ENCODE measurements at regions not wholly inside any gene's neighbourhood (a gene's known extent, or its start where the extent isn't known, plus 50 kb on each side); places are given as distances from the start of the nearest gene placed in this dataset.

- no peak overlapping the region for H3K4me3 ChIP-seq (ENCODE audit: low read depth, low read length)
- DNase-seq (ENCODE audit: low read depth) = no peak
- TF ChIP-seq, protein P1, sequence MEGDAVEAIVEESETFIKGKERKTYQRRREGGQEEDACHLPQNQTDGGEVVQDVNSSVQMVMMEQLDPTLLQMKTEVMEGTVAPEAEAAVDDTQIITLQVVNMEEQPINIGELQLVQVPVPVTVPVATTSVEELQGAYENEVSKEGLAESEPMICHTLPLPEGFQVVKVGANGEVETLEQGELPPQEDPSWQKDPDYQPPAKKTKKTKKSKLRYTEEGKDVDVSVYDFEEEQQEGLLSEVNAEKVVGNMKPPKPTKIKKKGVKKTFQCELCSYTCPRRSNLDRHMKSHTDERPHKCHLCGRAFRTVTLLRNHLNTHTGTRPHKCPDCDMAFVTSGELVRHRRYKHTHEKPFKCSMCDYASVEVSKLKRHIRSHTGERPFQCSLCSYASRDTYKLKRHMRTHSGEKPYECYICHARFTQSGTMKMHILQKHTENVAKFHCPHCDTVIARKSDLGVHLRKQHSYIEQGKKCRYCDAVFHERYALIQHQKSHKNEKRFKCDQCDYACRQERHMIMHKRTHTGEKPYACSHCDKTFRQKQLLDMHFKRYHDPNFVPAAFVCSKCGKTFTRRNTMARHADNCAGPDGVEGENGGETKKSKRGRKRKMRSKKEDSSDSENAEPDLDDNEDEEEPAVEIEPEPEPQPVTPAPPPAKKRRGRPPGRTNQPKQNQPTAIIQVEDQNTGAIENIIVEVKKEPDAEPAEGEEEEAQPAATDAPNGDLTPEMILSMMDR (conservative IDR thresholded peaks at IDR 0.05; ENCODE audit: low read depth, low read length) = no peak
Observed at GRCh38 chr4:124785645-124786044, 73.1 kb upstream of the ANKRD50 start.

- TF ChIP-seq, protein P1 (conservative IDR thresholded peaks at IDR 0.05; ENCODE audit: low read depth, low read length) = no peak
- DNase-seq (ENCODE audit: low read depth) = no peak
Observed at GRCh38 chr4:124783847-124784246, 71.3 kb upstream of the ANKRD50 start.

GRCh38 chr4:124777007-124777406 is 64.5 kb upstream of the ANKRD50 start:
- TF ChIP-seq, protein P1 (conservative IDR thresholded peaks at IDR 0.05; ENCODE audit: low read depth, low read length) = no peak
- no peak for DNase-seq (ENCODE audit: low read depth)
- H3K4me3 ChIP-seq (ENCODE audit: low read depth, low read length) = no peak overlapping the region

More at GRCh38 chr4:124783847-124784246, 71.3 kb upstream of the ANKRD50 start:
- no peak overlapping the region for H3K4me3 ChIP-seq (ENCODE audit: low read depth, low read length)

DNA sequence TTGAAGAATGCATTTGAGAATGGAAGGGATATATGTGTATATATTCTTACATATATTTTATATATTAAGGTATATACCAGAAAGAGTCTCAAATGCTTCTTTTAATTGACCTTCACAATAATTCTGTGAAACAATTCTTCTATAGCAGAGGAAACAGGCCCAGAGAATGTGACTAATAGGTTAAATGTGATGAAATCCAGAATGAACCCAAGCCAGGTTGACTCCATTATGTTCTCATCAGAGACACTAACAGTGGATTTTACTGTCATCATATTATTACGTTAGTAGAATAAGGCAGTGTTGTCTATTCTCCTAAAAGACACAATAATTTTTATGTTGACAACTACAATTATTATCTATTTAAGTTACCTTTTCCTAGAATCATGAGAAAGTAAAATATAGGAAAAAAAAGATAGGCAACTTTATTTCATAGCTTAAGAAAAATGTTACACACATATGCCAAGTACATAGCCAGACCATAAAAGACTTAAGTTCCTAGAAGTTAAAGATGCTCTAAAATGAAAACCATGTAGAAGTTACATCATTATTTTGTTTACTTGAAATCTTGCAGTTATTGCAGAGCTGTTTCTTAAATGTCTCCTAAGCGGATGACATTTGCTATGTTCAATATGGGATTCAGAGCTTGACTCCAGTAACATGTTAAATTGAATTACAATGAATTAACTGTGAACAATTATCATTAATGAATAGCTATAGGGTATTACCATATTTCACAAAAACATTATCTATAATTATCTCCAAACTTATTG is 56.2 kb upstream of the ANKRD50 start:
- H3K4me3 ChIP-seq (ENCODE audit: low read depth, low read length) = no peak overlapping the region
- DNase-seq (ENCODE audit: low read depth) = no peak
- TF ChIP-seq, protein P1 (conservative IDR thresholded peaks at IDR 0.05; ENCODE audit: low read depth, low read length) = no peak

DNA sequence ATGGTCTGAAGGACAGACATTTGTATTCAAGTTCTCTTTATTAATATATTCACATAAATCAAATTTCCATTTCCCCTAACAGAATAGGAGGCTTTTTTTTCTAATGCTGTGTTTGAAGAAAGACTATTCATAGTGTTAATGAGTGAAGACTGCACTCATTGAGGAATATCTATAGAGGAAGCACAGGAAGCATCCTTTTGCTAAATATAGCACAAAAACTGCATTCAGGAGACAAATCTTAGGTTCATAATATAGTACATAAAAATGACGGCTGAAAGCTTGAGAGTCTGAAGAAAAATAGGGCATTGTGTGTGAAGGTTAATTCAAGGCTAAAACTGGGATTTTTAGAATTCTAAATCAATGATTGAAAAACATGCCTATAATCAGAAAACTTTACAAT is 50.4 kb upstream of the ANKRD50 start:
- TF ChIP-seq, protein P1 (conservative IDR thresholded peaks at IDR 0.05; ENCODE audit: low read depth, low read length) = no peak
- DNase-seq (ENCODE audit: low read depth) = no peak
- no peak overlapping the region for H3K4me3 ChIP-seq (ENCODE audit: low read depth, low read length)

All from epithelial cell of proximal tubule (primary cell).